HEK293T (cell line): ENCODE measurements at regions not wholly inside any gene's neighbourhood (a gene's known extent, or its start where the extent isn't known, plus 50 kb on each side); places are given as distances from the start of the nearest gene placed in this dataset.

Experiments used
- BHLHE40 ChIP-seq: fragments of 450-650 bp; IDR thresholded peaks from 2 replicates; pipeline ENCODE4 v1.6.1; 2016; ENCODE audit warnings: mild to moderate bottlenecking, moderate library complexity, borderline replicate concordance
- ELF4 ChIP-seq: fragments of 450-650 bp; IDR thresholded peaks from 2 replicates; pipeline ENCODE4 v1.6.1; 2017; ENCODE audit warnings: antibody characterized with exemption
- FOXM1 ChIP-seq: fragments of 450-650 bp; IDR thresholded peaks from 2 replicates; pipeline ENCODE4 v1.6.1; 2017; ENCODE audit warnings: mild to moderate bottlenecking, borderline replicate concordance
- LEF1 ChIP-seq: fragments of 450-650 bp; IDR thresholded peaks from 2 replicates; pipeline ENCODE4 v1.6.1; 2017; ENCODE audit warnings: mild to moderate bottlenecking, borderline replicate concordance
- SUZ12 ChIP-seq: fragments of 450-650 bp; IDR thresholded peaks from 2 replicates; pipeline ENCODE4 v1.6.1; 2016; ENCODE audit warnings: mild to moderate bottlenecking
- TARDBP ChIP-seq: fragments of 450-650 bp; IDR thresholded peaks from 2 replicates; pipeline ENCODE4 v1.6.1; 2016
- ZNF384 ChIP-seq: fragments of 450-650 bp; IDR thresholded peaks from 2 replicates; pipeline ENCODE4 v1.6.1; 2016

DNA sequence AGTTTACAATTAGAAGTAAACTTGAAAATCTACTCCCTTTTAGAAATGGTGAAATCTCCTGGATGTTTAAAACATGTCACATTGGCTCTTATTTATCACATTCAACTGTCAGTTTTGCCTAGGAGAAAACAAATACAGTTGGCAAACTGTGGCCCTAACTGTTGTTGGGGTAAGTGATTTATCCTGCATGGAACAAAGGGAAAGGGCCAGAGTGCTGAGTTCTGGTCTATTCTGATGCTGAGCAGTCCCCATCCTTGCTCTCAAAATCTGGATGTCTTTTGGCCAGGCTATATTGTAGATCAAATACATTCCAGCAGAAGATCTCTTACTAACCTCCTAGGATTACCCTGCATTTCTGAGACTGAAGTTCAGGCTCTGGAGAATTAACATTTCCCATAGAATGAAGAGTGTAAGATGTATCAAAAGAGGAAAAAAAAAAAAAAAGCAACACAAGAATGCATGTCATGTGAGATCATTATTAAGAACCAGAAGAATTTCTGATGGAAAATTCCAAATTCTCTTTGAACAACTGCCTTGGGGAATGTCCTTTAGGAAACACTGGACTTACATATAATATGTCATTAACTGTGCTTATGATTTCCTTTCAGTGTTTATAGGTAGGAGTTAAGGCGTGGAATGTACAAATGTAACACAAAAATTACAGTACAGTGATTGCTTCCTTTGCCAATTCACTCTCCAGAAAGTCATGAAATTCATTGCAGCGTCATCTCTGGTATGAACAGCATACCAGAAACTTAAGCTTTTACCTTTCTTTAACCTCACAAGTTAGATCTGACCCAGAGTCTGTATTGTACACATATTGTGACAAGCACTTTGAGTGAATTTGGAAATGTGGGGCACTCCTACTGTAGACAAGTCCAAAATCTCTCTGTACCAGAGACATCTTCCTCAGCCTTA lies 1012.5 kb upstream of the LCORL start:
- TF ChIP-seq TARDBP (no peak), LEF1 (no peak), FOXM1 (no peak), ZNF384 (no peak), ELF4 (no peak), BHLHE40 (no peak), SUZ12 (no peak)
